ENCODE measurements at regions not wholly inside any gene's neighbourhood (a gene's known extent, or its start where the extent isn't known, plus 50 kb on each side); places are given as distances from the start of the nearest gene placed in this dataset.
A peak's percentile ranks its signal among the peaks of the same experiment; 100 is the strongest.

- DNase-seq = no peak
Measured at GRCh38 chr7:114109304-114109703, 190.5 kb upstream of the PPP1R3A start.

- no peak for DNase-seq
Measured at GRCh38 chr7:114108510-114108909, 189.7 kb upstream of the PPP1R3A start.

DNA sequence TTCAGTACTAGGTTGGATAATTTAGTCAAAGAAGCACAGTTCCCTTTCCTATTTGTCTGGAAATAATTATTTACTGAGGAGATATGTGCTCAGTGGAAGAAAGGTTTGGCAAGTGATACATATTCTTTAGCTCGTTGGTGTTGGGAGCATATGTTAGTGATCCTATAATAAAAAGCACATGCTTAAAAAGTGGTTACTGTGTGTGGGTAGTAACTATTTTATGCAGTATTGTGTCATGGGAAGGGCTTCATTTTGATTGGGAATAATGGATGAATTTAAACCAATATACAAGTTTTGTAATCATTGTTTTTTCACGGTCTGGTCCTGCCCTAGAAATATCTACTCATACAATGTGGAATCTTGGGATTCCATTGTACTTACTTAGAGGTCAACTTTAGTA lies 188.7 kb upstream of the PPP1R3A start:
- DNase-seq = no peak

DNA sequence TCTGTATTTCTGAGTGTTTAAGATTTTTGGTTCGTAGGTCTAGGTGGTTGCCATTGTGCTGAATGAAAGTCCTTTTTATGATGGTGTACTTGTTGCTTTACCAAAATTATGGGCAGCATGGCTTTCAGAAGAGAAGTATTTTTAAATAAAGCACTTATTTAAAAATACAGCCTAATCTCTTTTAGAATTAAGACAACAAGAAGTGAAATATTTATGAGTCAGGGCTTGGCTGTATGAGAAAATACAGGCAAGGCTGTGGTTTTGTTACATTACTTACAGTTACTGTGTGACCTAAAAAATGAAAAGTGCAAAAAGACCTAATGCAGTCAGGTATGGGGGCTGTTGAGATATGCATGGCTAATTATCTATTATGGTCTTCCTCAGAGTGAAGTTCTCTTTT lies 185.2 kb upstream of the PPP1R3A start:
- no peak for DNase-seq

- no peak for DNase-seq
Measured at GRCh38 chr7:114102996-114103395, 184.2 kb upstream of the PPP1R3A start.

GRCh38 chr7:114102131-114102530 lies 183.3 kb upstream of the PPP1R3A start:
- no peak for DNase-seq

- no peak for DNase-seq
Measured at GRCh38 chr7:114100810-114101209, 182.0 kb upstream of the PPP1R3A start.

DNA sequence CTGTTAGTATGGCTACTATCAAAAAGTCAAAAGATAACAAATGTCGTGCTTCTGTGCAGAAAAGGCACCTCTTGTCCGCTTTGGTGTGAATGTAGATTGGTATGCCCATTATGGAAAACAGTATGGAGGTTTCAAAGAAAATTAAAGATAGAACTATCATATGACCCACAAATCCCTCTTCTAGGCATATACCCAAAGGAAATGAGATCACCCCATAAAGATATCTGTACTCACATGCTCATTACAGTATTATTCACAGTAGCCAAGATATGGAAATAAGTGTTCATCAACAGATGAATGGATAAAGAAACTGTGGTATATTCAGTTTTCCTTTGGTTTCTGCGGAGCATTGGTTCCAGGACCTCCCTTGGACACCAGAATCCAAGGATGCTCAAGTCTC lies 180.5 kb upstream of the PPP1R3A start:
- no peak for DNase-seq

DNA sequence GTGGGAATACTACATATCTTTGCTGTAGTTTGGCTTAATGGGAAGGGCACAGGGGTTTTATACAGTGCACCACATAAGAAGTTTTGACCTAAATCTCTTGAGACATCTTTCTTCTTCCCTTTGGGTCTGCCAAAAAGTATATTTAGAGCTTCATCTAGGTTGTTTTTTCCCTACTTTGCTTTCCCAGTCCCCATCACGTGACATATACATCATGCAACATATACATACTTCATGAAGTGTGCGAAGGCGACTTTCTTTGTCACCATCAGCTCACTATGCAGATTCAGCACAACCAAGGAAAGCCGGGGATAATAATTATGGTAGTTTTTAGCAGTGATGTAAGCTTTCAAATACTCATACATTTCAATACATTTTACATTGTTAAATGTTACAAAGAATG lies 177.1 kb upstream of the PPP1R3A start:
- DNase-seq = no peak

- no peak for DNase-seq
Measured at GRCh38 chr7:114088470-114088940, 169.7 kb upstream of the PPP1R3A start.

DNA sequence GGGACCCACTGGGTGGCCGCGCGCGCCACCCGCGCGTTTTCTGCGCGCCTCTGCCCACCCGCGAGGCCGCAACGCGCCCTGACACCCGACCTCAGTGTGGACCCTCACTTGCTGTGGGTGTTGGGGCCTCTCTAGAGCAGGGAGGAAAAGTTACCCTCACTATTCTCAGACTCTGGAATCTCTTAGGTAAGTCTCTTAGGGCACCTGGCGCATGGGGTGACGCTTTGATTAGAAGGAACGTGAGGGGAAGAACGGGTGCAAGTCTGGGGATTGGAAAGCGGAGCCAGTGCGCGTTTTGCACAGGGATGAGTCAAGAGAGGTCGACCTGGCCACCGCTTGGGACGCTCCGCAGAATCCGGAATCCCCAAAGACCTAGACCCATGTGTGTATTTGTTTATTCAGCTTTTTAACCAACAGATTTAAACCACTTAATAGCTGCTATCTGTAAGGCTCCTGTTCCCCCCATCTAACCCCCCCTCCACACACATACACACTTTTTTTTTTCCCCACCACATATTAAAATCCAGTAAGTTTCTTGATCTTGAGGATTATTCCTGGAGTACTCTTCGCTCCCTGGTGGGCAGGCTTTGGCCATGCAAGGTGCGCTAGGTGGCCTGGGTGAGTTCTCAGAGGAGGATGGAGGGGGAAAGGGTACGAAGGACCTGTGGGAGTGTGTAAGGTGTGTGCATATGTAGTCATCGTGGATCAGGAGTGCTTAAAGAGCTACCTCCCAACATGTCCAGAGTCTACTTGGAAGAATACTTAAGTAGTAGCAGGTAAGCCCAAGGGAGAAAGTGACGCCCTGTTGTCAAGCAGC lies 169.1 kb upstream of the PPP1R3A start:
- no peak for DNase-seq

DNA sequence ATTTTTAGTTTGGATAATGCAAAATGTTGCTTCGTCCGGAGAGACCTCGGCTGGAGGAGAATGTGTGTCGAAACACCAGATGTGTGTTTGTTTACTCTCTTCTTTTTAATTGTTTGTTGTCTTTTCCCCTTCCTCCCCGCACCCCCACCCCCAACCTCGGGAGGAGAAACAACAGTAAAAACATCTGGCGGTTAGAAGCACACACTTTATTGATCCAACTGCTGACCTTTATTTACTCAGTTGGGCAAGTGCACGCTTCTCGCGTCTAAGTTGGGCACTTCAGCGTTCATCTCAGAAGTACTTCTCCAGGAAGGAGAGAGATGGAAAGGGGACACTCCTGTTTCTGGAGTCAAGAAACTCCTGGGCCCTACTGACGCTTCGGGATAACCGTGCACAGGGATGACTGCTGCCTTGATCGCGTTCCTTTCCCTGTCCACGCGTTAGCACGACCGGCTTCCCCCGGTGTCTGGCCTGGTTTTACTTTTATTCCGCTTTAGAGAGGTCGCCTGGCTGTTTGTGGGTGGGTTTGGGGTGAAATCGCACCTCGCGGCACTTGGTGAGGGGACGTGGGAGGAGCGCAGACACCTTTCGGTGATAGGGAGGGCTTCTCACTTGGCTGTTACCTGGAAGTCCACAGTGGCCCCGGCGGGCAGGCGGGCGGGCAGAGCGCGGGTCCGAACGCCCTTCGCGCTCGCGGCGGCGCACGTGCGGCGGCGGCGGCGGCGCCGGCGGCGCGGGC lies 168.3 kb upstream of the PPP1R3A start:
- no peak for DNase-seq

DNA sequence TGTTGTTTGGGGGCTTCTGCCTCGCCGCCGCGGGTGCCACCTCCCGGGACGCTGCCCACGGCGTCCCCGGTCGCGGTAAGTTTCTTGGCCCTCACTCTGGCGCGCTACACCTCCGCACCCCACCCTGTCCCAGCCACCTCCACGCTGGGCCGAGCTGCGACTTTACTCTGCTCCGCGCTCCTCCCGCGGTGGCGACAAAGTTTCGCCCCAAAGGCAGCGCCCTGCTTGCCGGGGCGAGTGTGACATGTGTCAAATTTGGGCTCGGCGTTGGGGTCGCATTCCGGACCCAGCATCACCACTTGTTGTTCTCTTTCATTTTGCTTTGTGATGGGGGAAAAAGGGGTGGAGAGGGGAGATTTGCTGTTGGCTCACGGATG lies 167.7 kb upstream of the PPP1R3A start:
- DNase-seq = no peak

DNA sequence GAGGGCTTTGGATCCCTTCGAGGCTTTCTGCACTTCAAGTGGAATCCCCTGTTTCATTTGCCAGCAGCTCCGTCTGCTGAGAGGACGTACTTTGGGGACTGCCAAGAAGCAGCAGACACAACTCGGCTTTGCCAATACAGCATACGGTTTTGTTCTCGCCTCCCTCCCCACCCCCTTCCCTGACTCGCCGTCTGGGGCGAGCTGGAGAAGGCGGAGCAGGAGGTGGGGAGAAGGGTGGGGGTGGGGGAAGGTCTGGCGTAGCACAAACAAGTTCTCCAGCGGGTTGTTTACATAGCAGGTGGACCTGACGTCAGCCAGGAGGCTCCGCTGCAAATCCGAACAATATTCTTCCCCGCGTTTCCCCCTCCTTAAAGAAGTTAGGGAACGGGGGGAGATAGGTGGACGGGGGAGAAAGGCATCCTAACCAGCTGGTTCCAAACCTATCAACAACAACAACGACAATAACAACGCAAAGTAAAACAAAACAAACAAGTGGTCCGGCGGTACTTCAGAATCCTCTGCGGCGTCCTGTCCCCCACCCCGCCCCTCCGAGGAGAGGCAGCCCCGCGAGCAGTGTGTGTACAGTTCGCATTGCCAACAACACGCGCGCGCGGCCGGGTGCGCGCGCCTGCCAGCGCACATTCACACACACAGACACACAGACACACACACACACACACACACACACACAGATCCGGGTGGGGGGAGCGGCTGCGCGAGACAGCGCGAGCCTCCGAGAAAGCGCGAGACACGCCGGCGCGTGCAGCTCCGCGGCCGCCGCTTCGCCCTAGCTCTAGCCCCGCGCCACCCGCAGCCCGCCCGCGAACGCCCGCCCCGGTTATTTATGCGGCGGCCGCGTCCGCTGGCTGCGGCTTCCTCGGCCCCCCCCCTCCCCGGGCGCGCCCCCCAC lies 167.0 kb upstream of the PPP1R3A start:
- peak; percentile 60 for DNase-seq

GRCh38 chr7:114085313-114085591 lies 166.4 kb upstream of the PPP1R3A start:
- DNase-seq = no peak

DNA sequence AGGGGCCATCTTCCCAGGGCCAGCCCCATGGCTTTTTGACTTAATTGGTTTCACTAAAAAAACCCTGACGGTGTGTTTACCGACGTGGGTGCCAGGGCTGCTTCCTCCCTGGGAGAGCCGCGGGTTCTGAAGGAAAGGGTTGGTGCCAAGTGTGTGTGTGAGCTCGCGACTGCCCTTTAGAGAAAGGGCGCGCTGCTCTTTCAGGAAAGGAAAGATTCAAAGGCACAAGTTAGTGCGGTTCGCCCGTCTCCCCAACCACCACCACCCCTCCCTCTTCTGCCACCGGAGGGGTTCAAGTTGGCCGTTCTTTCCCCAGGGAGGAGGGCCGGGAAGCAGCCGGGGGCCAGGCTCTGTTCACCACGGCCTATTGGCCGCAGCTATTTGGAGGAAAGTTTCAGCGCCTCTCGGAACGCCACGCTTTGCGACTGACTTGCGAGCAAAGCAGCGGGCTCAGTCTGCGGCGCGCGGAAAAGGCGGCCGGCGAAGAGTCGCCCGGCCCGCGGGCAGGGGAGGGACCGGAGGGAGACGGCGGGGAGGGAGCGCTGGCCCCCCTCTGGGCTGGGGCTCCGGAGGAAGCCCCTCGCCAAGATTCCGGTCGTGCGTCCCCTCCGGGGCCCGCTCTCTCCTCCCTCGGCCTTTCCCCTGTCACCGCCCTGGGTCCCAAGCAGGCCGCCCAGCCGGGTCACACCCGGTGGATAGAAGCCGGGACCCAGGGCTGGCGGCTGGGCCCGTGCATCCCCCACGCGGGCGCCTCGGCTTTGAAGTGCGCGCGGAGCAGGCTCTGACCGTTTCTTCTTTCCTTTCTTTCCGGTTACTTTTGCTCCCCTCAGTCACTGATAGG lies 165.9 kb upstream of the PPP1R3A start:
- DNase-seq = no peak

GRCh38 chr7:114084002-114084471 lies 165.2 kb upstream of the PPP1R3A start:
- no peak for DNase-seq

- DNase-seq = no peak
Measured at GRCh38 chr7:114083166-114084001, 164.6 kb upstream of the PPP1R3A start.

DNA sequence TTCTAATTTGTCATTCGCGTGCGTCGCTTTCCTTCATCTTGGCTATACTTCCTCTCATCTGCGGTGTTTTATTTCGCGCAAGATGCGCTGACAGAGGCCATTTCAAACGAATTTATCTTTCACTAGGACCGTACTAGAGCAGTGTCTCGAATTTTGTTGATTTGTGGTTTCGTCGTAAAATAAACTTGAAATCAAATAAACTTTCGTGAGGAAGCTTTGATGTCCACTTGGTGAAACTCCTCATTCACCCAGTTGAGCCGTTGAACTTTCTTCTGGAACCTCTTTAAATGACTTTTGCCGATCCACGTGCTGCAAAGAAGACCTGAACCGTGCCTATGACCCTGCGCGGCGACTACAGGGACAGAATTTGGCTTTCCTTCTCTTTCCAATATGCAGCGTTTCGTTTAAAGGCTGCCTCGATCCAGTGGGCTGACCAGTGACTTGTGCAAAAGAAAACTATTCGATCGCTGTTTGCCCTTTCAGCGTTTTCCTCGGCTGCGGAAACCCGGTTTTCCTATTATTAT lies 163.9 kb upstream of the PPP1R3A start:
- no peak for DNase-seq

DNA sequence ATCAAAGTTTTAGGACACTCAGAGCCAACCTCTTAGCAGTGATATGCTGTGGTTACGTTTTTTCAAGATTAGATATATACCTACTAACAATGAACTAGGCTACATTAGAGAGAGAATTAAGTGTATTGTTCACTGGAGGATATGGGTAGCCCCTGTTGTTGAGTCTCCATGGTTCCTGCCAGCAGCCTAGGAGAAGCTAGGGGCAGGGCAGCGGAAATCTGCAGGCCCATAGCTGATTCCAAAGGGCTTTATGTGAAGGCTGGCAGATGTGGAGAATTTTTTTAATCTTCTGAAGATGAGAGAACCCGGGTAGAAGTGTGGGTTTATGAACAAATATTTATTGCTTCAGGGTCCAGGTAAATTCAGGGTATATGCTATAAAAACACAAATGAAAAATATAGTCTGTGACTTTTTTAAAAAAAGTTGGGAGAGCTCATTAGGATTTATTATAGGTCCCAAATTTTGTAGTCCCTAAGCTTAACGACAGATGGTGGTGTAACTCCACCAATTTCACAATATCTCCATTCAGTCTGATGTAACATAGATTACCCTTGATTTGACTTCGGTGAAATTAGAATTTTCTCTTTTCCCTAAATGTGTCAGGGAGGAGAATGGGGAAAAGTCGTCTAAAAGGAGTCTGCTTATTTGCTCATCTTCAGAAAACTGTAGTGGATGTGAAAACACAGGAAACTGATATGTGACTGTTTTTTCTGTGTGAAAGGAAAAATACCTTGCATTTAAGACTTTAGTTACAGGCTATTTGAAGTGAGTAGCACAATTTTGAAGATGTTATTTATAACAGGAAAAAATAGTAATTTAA lies 163.0 kb upstream of the PPP1R3A start:
- DNase-seq = no peak
